GM04504 (cell line): ENCODE measurements at regions not wholly inside any gene's neighbourhood (a gene's known extent, or its start where the extent isn't known, plus 50 kb on each side); places are given as distances from the start of the nearest gene placed in this dataset.
"Not testable (repeated sequence)": the region's sequence is repeated elsewhere in the genome, so short reads cannot be mapped to it uniquely, and the experiment has no call there.

Source experiments
- DNase-seq: peaks from one replicate; pipeline ENCODE4 v3.0.0-alpha.2; 2012; ENCODE audit warnings: low read depth

DNA sequence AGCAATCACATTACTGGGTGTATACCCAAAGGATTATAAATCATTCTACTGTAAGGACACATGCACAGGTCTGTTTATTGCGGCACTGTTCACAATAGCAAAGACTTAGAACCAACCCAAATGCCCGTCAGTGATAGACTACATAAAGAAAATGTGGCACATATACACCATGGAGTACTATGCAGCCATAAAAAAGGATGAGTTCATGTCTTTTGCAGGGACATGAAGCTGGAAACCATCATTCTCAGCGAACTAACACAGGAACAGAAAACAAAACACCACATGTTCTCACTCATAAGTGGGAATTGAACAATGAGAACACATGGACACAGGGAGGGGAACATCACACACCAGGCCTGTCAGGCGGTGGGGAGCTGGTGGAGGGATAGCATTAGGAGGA lies 313.9 kb upstream of the NCKAP5 start:
- DNase-seq = not testable (repeated sequence)

DNA sequence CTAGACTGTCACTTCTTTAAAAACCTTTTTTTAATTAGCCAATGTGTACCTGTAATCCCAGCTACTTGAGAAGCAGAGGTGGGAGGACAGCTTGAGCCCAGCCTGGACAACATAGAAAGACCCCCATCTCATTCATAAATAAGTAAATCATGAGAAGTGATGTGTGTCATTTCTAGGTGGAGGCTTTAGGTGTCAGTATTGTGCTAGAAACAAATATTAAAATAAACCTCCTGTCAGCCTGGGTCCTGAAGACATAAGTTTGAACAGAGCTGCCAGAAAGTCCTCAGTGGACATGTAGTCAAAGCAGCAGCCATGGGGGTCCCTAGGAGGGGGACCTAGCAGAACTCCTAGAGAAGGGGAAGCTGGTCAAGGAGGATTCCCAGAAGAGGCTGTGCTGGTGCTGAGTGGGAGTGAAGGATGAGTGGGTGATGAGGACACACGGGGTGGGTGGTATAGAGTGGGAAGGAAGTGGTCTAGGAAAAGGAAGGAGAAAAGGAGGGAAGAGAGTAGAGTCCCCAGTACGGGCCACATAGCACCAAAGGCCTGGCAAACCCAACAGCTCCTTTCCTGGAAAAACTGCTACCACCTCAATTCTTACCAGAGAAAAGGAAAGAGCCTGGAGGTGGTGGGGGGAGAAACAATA lies 316.6 kb upstream of the NCKAP5 start:
- no peak for DNase-seq

DNA sequence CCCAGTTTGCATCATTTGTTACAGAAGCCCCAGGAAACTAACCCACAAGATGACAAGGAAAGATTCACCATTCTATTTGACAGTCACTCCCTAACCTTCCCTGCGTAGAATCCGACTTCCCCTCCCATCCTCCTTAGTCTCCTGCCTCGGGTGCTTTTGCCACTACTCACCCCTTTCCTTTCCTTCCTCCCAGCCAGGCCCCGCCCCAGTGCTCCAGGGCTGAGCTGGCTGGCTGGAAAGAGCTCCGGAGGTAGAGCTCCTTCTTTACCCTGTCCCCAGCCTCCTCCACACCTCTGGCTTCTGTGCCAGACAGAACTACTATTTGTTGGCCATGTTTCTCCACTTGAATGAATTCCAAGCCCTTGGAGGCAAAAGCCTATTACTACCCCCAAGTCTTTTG lies 317.6 kb upstream of the NCKAP5 start:
- no peak for DNase-seq

DNA sequence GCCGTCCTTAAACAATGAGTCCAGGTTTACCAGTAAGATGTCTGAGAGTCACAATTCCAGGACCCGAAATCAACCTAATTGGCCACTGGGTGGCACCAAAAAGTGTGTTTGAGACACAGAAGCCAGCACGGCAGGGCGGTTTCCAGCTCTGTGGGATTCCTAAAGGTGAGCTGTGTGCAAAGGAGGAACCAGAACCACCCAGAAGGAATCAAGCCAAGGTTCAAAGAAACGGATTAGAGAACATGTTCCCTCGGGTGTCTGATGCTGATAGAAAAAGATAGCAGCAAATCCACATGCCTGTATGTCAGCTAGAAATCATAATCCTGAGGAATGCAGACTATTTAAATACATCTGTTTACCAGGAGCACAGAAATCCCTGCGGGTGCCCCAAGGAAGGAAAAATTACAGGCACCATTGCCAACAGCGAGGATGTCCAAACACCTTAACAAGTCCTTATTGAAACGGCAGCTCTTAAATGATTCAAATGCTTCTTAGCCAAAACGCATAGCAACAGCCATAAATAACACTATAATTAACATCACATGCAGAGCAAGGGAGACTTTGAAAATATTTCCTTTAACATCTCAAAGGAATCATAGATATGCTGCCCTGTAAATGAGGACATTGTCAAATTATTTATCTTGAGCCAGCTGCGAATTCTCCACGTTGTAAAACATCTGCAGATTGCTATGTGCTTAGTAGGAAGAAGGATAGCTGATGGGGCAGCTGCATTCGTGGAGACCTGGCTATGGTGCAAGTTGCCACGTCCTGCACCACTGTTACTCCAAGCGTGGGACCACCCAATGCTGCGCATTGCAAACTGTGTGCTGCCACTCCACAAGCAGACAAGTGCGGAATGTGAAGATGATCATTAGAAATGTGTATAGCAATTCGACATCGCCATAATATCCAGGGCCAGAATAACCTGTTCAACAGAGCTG lies 318.7 kb upstream of the NCKAP5 start:
- peak; percentile 75 for DNase-seq

DNA sequence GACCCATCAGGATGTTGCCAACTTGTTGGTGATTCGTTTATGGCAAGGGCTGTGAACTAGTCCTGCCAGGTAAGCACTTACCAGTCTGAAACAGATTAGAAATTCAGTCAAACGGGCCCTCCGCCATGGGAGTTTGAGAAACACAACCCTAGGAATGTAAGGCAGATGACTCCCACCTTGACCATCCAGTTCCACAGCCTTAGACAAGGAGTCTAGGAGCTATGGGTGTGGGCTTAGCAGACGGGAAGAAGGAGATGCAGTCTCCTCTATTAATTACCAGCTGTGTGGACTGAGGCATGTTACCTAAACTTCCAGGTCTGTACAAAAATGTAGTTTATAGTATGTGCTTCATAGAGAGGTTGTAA lies 319.4 kb upstream of the NCKAP5 start:
- DNase-seq = no peak

DNA sequence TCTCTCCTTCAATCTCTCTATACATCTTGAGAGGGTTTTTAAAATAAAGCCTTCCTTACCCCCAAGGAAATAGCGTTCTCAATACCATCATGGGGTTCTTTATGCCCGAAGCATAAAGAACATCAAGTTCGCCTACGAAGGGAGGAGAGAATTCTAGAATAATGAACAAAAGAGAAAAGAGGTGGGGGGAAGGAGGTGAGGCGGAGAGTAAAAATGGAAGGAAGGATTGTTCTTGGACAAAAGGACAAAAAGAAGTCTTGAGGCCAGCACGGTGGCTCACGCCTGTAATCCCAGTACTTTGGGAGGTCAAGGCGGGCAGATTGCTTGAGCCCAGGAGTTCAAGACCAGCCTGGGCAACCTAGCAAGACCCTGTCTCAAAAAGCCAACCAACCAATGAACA lies 319.8 kb upstream of the NCKAP5 start:
- no peak for DNase-seq

DNA sequence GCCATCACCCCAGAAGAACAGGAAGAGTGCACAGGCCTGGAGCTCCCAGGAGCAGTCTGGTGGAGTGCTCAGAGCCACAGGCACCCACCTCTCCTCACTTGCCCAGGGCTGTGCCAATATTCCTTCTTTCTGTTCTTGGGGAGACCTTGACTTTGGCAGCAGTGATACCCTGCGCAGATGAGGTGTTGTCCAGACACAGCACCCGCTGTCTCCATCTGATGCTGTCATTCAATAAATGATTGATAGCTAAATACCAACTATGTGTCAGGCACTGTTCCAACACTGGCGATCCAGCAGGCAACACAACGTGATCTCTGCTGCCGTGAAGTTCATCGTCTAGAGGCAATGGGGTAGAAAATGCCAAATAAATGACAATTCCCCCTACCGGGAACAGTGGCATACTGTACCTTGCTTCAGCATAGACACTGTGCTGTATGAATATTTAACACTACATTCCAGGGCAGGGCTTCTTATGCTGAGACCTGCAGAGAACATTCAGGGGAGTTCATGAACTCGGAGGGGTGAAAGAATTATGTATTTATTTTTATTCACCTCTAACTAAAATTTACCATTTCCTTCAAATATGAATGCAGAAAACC lies 320.5 kb upstream of the NCKAP5 start:
- no peak for DNase-seq

DNA sequence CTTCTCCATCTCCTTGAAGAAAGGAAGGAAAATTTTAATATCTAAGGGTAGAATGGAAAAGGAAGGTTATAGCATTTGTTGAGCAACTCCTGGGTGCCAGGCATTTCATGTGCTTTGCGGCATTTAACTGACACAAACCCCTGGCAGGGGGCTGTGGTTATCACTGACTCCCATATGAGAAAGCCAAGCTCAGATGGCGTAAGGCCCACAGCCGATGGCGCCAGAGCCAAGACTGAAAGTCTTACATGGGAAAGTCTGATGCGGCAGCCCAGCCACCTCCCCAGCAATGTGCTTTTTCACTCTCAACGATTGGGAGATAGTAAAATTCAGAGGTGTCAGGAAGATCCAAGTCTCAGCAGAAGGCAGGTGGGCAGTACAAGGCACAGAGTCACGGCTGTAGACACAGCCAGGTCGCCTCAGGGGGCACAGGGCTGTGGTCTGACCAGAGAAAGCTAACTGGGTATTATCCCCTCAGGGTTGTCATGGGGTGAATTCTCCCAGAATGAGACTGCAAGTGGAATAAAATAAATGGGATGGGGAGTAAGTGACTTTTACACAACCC lies 324.2 kb upstream of the NCKAP5 start:
- no peak for DNase-seq

DNA sequence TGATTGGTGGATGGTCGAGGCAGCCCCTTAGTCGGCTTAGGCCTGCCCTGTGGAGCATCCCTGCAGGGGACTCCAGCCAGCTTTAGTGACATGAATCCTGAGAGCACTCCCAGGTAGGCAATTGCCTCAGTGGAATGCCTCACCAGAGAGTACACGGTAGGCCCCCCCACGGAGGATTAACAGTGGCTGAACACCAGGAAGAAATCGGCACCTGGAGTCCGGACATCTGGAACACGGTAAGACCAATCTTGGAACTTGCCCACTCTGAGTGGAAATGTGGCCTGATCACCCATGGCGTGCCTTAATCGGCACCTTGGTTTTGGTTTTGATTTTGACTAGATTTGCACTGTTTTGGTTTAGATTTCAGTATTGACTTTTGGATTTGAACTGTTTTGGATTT lies 326.2 kb upstream of the NCKAP5 start:
- no peak for DNase-seq

DNA sequence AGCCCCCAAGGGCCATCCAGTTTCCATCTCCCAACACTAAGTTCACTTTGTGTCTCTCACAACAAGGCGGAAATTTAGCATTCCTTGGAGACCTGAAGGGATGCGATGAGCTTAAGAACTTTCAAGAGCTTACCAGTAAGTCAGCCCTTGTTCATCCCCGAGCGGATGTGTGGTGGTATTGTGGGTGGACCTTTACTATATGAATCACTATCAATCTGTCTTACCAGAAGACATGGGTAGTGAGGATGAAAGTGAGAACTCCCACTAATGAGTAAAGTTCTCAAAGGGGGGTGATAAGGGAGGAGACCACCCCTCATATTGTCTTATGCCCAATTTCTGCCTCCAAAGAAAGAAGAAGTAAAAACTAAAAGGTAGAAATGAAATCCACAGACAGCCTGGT lies 329.6 kb upstream of the NCKAP5 start:
- DNase-seq = not testable (repeated sequence)

DNA sequence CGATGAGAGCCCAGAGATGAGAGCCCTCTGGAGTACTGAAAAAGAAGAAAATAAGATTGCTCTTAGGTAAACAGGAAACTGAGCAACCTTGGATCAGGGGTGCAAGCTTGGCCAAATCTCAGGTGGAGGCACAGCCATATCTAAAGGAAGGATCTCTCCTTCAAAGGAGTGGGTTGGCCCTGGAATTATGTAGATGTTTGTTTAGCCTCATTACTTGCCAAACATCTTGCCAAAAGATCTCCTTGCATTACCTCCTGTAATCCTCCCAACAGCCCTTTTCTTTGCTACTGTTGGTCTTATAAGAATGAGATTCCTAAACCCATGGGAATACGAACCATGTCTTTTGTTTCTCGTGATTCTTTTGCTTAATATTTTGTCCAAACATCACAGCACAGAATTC lies 332.6 kb upstream of the NCKAP5 start:
- no peak for DNase-seq

DNA sequence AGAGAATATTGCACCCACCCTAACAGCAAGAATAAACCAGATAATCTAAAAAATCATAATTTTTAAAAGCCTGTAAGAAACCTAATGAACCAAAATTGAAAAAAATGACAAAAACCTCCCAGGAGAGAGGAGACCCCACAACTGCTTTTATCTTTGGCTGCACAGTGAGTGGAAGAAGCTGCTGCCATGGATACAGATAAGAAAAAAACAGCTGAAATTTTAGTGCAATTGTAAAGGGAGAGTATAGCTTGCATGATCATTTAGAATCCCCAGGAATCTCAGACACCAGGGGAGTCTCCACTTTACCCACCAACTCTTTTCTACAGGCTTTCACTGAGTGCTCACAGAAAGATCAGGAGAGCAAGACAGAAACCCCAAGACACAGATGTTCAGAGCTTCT lies 338.1 kb upstream of the NCKAP5 start:
- no peak for DNase-seq

DNA sequence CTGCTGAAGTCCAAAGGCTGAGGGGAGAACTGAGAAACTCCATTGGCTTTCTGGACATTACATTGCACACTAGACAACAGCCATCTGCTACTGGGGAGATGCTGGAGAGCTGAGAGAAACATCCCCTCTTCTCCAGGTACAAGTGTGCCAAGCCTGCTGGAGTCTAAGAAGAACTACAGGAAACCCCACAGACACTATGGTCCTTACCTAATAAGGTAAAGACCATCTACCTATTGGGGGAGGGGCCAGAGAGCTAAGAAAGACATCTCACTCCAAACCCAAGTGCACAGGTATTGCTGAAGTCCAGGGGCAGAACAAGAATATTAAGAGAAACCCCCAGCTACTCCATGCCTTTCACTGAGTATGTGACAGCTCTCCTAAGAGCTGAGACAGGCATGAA lies 338.7 kb upstream of the NCKAP5 start:
- DNase-seq = no peak

DNA sequence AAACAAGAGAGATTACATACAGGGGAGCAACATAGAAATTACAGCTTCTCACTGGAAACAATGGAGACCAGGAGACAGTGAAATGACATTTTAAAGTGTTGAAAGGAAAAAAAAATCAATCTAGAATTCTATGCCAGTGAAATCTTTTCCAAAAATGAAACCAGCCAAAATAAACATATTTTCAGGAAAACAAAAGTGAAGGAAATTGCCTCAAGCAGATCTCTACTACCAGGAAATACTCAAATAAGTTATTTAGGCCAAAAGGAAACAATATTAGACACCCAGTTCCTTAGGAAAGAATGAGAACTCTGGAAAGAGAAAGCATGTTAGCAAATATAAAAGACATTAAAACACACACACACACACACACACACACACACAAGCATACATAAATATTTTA lies 339.9 kb upstream of the NCKAP5 start:
- DNase-seq = no peak

DNA sequence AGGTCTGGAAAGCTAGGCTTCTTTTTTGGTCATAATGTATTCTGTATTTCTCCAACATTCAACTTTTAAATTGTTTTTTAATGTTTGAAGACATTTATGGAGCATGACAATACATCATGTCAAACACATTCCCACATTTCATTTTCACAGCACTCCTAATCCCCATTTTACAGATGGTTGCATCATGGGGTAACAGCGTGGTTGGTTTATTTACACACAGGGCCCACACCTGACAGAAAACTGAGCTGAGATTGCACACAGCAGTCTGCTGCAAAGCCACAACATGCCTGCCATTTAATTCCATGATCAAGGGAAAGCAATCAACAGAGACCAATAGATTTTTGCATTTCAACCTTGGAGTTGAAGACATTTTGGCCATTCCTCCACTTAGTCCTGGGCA lies 335.7 kb upstream of the MGAT5 start:
- DNase-seq = no peak

DNA sequence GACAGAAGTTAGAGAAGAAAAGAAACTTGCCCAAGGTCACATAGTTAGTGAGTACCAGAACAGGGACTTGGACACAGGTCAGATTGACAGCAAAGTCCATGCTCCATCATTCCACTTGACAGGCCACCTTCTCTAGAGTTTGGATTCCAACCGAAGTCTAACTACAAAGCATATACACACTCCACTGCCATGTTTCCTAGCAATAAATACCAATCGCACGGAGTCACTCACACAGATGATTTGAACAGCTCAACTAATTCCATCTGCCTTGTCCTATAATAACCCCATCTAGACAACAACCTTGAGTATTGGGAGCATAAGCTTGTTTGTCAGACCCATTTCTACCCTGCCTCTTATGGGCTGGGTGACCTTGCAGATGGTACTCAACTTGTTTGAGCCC lies 334.6 kb upstream of the MGAT5 start:
- no peak for DNase-seq

DNA sequence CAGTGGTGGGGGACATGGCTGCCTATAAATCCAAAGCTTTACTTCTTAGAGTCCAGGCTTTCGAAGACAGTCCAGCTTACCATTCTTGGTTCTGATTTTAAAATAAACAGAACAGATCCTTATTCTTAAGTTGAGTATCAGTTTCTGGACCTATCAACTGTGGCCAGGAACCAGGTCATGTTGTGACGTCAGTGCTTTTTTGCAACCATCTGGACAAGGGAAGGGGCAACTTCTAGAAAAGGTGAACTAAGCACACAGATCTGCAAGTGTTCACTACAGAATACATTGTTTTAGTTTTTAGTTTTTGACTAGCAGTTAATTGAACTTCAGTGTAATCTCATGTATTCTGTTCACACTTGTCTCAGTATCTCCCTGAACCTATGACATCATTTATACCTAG lies 326.0 kb upstream of the MGAT5 start:
- DNase-seq = no peak

DNA sequence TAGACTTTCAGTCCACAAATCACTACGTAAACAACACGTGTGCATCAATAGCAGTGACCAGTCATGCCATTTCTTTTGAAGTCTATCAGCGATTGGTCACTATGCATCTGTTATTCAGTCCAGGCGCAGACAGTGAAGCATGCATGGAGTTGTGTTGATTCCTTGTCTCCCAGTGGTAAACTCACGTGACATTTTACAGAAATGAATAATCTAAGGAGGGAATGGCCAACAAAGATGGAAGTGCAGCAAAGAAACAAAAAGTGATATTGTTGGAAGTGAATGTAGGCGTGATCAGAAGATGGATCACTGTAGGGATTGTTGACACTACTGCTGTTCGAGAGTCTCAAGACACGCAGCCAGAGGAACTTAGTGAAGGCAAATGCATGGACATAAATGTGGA lies 317.8 kb upstream of the MGAT5 start:
- DNase-seq = no peak

DNA sequence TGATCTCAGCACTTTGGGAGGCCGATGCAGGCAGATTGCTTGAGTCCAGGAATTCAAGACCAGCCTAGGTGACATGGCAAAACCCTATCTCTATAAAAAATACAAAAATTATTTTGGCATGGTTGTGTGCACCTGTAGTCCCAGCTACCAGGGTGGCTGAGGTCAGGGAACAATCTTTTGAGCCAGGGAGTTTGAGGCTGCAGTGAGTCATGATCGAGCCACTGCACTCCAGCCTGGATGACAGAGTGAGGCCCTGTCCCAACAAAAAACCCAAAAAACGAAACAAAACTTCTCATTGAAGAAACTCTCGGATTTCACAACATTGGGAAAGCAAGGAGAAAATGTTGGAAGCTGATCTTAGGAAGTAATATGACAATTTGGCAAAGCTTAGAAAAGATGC lies 317.3 kb upstream of the MGAT5 start:
- no peak for DNase-seq

DNA sequence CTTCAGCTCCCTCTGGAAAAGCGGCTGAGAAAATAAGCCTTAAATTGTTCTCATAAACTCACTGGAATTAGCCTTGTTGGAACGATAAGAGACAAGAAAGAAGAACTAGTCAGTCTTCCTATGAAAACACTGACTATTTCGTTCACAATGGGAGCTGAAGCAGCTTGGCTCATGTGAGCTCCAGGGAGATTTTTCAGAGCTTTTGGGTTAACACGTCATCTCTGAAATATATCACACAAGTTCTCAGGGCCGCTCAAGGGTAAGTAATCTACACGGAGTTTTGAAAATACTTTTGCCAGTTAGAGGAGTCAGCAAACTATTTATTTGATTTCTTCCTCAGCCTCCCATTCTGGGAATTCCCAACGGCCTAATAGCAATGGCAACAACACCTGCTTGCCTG lies 316.2 kb upstream of the MGAT5 start:
- DNase-seq = no peak

DNA sequence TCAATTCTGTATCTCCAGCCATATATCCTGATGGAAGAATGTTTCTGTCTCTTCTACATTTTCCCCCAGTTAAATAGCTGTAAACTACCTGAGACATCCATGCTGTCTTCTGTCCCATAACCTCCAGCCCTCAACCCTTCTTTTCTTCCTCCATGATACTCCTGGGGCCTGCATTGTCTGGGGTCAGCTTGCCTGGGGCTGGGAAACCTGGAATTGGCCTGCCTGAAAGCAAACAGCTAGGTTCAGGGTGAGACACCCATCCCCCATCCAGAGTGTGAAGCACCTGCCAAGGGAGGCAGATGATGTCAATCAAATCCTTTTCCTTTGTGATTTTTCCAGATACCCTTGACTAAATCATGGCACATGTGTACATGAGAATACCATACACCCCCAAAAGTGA lies 313.7 kb upstream of the MGAT5 start:
- DNase-seq = no peak

DNA sequence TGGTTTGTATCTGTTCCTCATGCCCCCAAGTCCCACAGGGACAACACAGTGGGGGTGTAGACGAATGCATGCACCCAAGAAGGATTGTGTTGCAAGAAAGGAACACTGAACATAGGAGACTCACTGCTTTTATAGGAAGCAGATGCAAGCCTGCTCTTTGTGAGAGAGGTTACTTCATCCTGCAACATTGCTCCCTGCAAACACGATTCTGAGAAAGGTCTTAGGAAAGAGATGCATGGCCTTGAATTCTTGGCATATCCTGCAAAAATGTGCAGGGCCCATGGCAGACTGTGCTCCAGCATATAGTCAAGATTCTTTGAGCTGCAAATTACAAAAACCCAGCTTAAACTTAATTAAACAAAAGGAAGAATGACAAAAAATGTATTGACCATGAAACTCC lies 312.2 kb upstream of the MGAT5 start:
- DNase-seq = no peak

DNA sequence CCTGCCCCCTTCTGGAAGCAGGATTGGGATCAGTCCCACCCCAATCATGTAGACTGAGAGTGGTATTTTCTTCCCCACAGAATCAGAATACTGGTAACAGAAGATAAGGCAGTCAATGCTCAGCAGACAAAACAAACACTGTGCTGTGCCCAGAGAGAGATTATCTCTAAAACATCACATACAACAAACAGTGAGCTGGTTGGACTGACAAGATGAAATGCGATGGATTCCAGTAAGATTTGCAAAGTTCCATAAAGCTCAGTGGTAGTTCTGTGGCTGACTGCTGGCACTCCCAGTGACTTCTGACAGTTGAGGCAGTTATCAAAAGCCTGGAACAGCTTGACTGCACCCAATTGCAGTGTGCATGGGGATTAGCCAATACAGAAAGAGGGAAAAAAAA lies 311.5 kb upstream of the MGAT5 start:
- DNase-seq = no peak
